ENCODE measurements at regions not wholly inside any gene's neighbourhood (a gene's known extent, or its start where the extent isn't known, plus 50 kb on each side); places are given as distances from the start of the nearest gene placed in this dataset.

- no peak for TF ChIP-seq EZH2 (IDR thresholded peaks at IDR 0.05; ENCODE audit: borderline replicate concordance, insufficient read depth, low read depth, low read length, poor library complexity, severe bottlenecking)
- TF ChIP-seq CTCF (IDR thresholded peaks at IDR 0.05), result no peak
- POLR2A ChIA-PET, result no interaction called here
- no peaks in the 10 kb centered on the region for H3K4me1 ChIP-seq (ENCODE audit: control insufficient read depth in 2 of 2, insufficient read depth in 2 of 2, low read length in 2 of 2)
- H3K4me3 ChIP-seq (ENCODE audit: control extremely low read depth in 1 of 5, extremely low read depth in 1 of 5, insufficient read depth in 1 of 5, low read depth in 2 of 5, low read length in 4 of 5), result no peak overlapping the region
- Mint-ChIP-seq H3K9me3 (ENCODE audit: insufficient read depth) (no peaks in the 10 kb centered on the region), H3K27me3 (peaks cover 15% of the 10 kb centered on the region), H3K4me3 (no peak overlapping the region), H3K4me1 (no peaks in the 10 kb centered on the region), H3K27ac (no peak overlapping the region)
- DNase-seq (no peak), ATAC-seq (ENCODE audit: low read depth) (no peak)
- intact Hi-C loops (cut with micrococcal nuclease), result no loop called here
- H3K4me2 ChIP-seq (replicated peaks; ENCODE audit: low read depth, low read length, poor library complexity, severe bottlenecking), result no peak overlapping the region
- H3K9me3 ChIP-seq (ENCODE audit: control extremely low read depth in 1 of 3, control insufficient read depth in 2 of 3, insufficient read depth in 1 of 3, low read length in 2 of 3), result peaks cover 0 to 2% (median 0%) of the 10 kb centered on the region in 3 donors
- CTCF ChIA-PET, result no interaction called here
- no peaks in the 10 kb centered on the region for H4K20me1 ChIP-seq (ENCODE audit: control insufficient read depth, insufficient read depth, low read length, poor library complexity, severe bottlenecking)
- H2AFZ ChIP-seq (ENCODE audit: insufficient read depth, low read depth, low read length, poor library complexity, severe bottlenecking), result no peak overlapping the region
- no peaks in the 10 kb centered on the region for H3K36me3 ChIP-seq (replicated peaks in 1 of 2; ENCODE audit: control extremely low read depth in 1 of 2, control insufficient read depth in 1 of 2, extremely low read depth in 1 of 2, insufficient read depth in 2 of 2, low read length in 1 of 2)
- 96% methylated on average over 9 of the region's 11 CpGs for WGBS (ENCODE audit: insufficient coverage)
- H3K9ac ChIP-seq (ENCODE audit: low read length), result no peak overlapping the region
- no peak overlapping the region for H3K27ac ChIP-seq (ENCODE audit: low read length in 2 of 2)
- peaks cover 0 to 2% (median 0%) of the 10 kb centered on the region in 4 experiments for H3K27me3 ChIP-seq (replicated peaks in 1 of 4; ENCODE audit: control extremely low read depth in 1 of 4, control insufficient read depth in 3 of 4, insufficient read depth in 4 of 4, low read length in 3 of 4)
- H3K79me2 ChIP-seq (ENCODE audit: control insufficient read depth, insufficient read depth, low read length), result no peaks in the 10 kb centered on the region
Observed at GRCh38 chr11:129614256-129614944, 201.2 kb upstream of the TMEM45B start.

- ATAC-seq (ENCODE audit: low read depth), result no peak
Observed at GRCh38 chr11:129618046-129618569, 197.5 kb upstream of the TMEM45B start.

More at GRCh38 chr11:129618046-129618569, 197.5 kb upstream of the TMEM45B start:
- no peak overlapping the region for H3K4me3 ChIP-seq (ENCODE audit: control extremely low read depth in 1 of 5, extremely low read depth in 1 of 5, insufficient read depth in 1 of 5, low read depth in 2 of 5, low read length in 4 of 5)
- ChIA-PET CTCF (no interaction called here), POLR2A (no interaction called here)
- Mint-ChIP-seq H3K27me3 (peaks cover 15% of the 10 kb centered on the region), H3K4me1 (no peaks in the 10 kb centered on the region), H3K4me3 (no peak overlapping the region), H3K9me3 (ENCODE audit: insufficient read depth) (no peaks in the 10 kb centered on the region), H3K27ac (no peak overlapping the region)
- no peaks in the 10 kb centered on the region for H3K36me3 ChIP-seq (replicated peaks in 1 of 2; ENCODE audit: control extremely low read depth in 1 of 2, control insufficient read depth in 1 of 2, extremely low read depth in 1 of 2, insufficient read depth in 2 of 2, low read length in 1 of 2)
- 43% methylated on average over 39 of the region's 41 CpGs for WGBS (ENCODE audit: insufficient coverage)
- H3K4me1 ChIP-seq (ENCODE audit: control insufficient read depth in 2 of 2, insufficient read depth in 2 of 2, low read length in 2 of 2), result no peaks in the 10 kb centered on the region
- H3K79me2 ChIP-seq (ENCODE audit: control insufficient read depth, insufficient read depth, low read length), result no peaks in the 10 kb centered on the region
- no peak overlapping the region for H3K4me2 ChIP-seq (replicated peaks; ENCODE audit: low read depth, low read length, poor library complexity, severe bottlenecking)
- no peak for DNase-seq
- intact Hi-C loops (cut with micrococcal nuclease), result no loop called here
- TF ChIP-seq EZH2 (IDR thresholded peaks at IDR 0.05; ENCODE audit: borderline replicate concordance, insufficient read depth, low read depth, low read length, poor library complexity, severe bottlenecking) (no peak), CTCF (IDR thresholded peaks at IDR 0.05) (no peak)
- H3K9me3 ChIP-seq (ENCODE audit: control extremely low read depth in 1 of 3, control insufficient read depth in 2 of 3, insufficient read depth in 1 of 3, low read length in 2 of 3), result peaks cover 0 to 2% (median 0%) of the 10 kb centered on the region in 3 donors
- no peak overlapping the region for H2AFZ ChIP-seq (ENCODE audit: insufficient read depth, low read depth, low read length, poor library complexity, severe bottlenecking)
- peaks cover 0 to 2% (median 0%) of the 10 kb centered on the region in 4 experiments for H3K27me3 ChIP-seq (replicated peaks in 1 of 4; ENCODE audit: control extremely low read depth in 1 of 4, control insufficient read depth in 3 of 4, insufficient read depth in 4 of 4, low read length in 3 of 4)
- H3K9ac ChIP-seq (ENCODE audit: low read length), result no peak overlapping the region
- H4K20me1 ChIP-seq (ENCODE audit: control insufficient read depth, insufficient read depth, low read length, poor library complexity, severe bottlenecking), result no peaks in the 10 kb centered on the region
- no peak overlapping the region for H3K27ac ChIP-seq (ENCODE audit: low read length in 2 of 2)

Data from B cell (primary cell).